ENCODE measurements at regions not wholly inside any gene's neighbourhood (a gene's known extent, or its start where the extent isn't known, plus 50 kb on each side); places are given as distances from the start of the nearest gene placed in this dataset.

- Histone ChIP-seq H3K9me2 (ENCODE audit: insufficient read depth) (no peaks in the 10 kb centered on the region), H3K9ac (ENCODE audit: low read length) (no peak overlapping the region), H3K4me2 (ENCODE audit: low read length) (no peak overlapping the region), H3K9me3 (ENCODE audit: control insufficient read depth in 1 of 2, insufficient read depth in 1 of 2, low read depth in 1 of 2, low read length in 2 of 2) (no peaks in the 10 kb centered on the region), H4K20me1 (ENCODE audit: insufficient read depth) (no peaks in the 10 kb centered on the region), H3K27me3 (ENCODE audit: insufficient read depth, low read length) (no peaks in the 10 kb centered on the region), H3K36me3 (ENCODE audit: control insufficient read depth in 1 of 2, insufficient read depth in 2 of 2, low read length in 2 of 2) (no peaks in the 10 kb centered on the region), H3K27ac (ENCODE audit: low read depth, low read length) (no peak overlapping the region), H3K79me2 (ENCODE audit: insufficient read depth, low read length) (no peaks in the 10 kb centered on the region), H3K4me3 (replicated peaks in 1 of 2; ENCODE audit: low read depth in 1 of 2, low read length in 2 of 2) (no peak overlapping the region), H3K4me1 (ENCODE audit: control insufficient read depth in 1 of 2, insufficient read depth in 2 of 2, low read length in 2 of 2) (no peaks in the 10 kb centered on the region), H2AFZ (ENCODE audit: low read depth, low read length, poor library complexity, severe bottlenecking) (no peak overlapping the region)
- no TSS peak for BruUV-seq (replicated peaks)
- POLR2A ChIA-PET: no interaction called here
- no peak for TF ChIP-seq CEBPB (IDR thresholded peaks at IDR 0.05; ENCODE audit: low read depth)
- TF ChIP-seq, protein P1, sequence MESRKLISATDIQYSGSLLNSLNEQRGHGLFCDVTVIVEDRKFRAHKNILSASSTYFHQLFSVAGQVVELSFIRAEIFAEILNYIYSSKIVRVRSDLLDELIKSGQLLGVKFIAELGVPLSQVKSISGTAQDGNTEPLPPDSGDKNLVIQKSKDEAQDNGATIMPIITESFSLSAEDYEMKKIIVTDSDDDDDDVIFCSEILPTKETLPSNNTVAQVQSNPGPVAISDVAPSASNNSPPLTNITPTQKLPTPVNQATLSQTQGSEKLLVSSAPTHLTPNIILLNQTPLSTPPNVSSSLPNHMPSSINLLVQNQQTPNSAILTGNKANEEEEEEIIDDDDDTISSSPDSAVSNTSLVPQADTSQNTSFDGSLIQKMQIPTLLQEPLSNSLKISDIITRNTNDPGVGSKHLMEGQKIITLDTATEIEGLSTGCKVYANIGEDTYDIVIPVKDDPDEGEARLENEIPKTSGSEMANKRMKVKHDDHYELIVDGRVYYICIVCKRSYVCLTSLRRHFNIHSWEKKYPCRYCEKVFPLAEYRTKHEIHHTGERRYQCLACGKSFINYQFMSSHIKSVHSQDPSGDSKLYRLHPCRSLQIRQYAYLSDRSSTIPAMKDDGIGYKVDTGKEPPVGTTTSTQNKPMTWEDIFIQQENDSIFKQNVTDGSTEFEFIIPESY (IDR thresholded peaks at IDR 0.05; ENCODE audit: extremely low read depth, insufficient replicate concordance, low read length): no peak
- TF ChIP-seq SP1 (IDR thresholded peaks at IDR 0.05; ENCODE audit: low read depth): no peak
- TF ChIP-seq CBX3 (IDR thresholded peaks at IDR 0.05; ENCODE audit: low read depth): no peak
- TF ChIP-seq ZNF274 (IDR thresholded peaks at IDR 0.05; ENCODE audit: low read depth, low read length): no peak
- no peak for TF ChIP-seq EZH2 (IDR thresholded peaks at IDR 0.05)
- no peak for TF ChIP-seq EGR1 (IDR thresholded peaks at IDR 0.05; ENCODE audit: low read depth)
- TF ChIP-seq EZH2phosphoT487 (IDR thresholded peaks at IDR 0.05; ENCODE audit: borderline replicate concordance): no peak
- TF ChIP-seq SRF (IDR thresholded peaks at IDR 0.05; ENCODE audit: low read depth): no peak
- no peak for TF ChIP-seq YY1 (IDR thresholded peaks at IDR 0.05; ENCODE audit: extremely low read depth, insufficient replicate concordance, low read depth, low read length)
- no peak for TF ChIP-seq CTCF (IDR thresholded peaks at IDR 0.05 in 2 of 3, conservative IDR thresholded peaks at IDR 0.05 in 1 of 3; ENCODE audit: borderline replicate concordance in 1 of 3, insufficient read depth in 1 of 3, low read depth in 2 of 3, low read length in 2 of 3)
- TF ChIP-seq RAD21 (IDR thresholded peaks at IDR 0.05; ENCODE audit: low read depth): no peak
- TF ChIP-seq POLR2AphosphoS5 (IDR thresholded peaks at IDR 0.05; ENCODE audit: low read depth, low read length): no peak
- TF ChIP-seq SIN3A (IDR thresholded peaks at IDR 0.05; ENCODE audit: low read depth): no peak
- TF ChIP-seq, protein P2, sequence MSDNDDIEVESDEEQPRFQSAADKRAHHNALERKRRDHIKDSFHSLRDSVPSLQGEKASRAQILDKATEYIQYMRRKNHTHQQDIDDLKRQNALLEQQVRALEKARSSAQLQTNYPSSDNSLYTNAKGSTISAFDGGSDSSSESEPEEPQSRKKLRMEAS (IDR thresholded peaks at IDR 0.05): no peak
- TF ChIP-seq, protein P3, sequence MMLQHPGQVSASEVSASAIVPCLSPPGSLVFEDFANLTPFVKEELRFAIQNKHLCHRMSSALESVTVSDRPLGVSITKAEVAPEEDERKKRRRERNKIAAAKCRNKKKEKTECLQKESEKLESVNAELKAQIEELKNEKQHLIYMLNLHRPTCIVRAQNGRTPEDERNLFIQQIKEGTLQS (IDR thresholded peaks at IDR 0.05): no peak
- no peak for TF ChIP-seq TCF7L2 (IDR thresholded peaks at IDR 0.05; ENCODE audit: borderline replicate concordance, extremely low read depth, insufficient read depth, insufficient read length)
- RAD21 ChIA-PET (ENCODE audit: low non-redundant PET in 1 of 2, low total read pairs in 2 of 2, uncharacterized antibody in 2 of 2, unreplicated experiment in 2 of 2): no interaction called here
- ATAC-seq: no peak
- intact Hi-C loops (cut with micrococcal nuclease): no loop called here
- DNase-seq (ENCODE audit: low read depth, low spot score): no peak
- CTCF ChIA-PET: no interaction called here
Measured at GRCh38 chr7:20839196-20839735, 52.6 kb upstream of the SP8 start.

Measured in HCT116 (cell line).